Activated T-cell treated with anti-CD3 and anti-CD28 coated beads for 4 hours (primary cell): ENCODE measurements at regions not wholly inside any gene's neighbourhood (a gene's known extent, or its start where the extent isn't known, plus 50 kb on each side); places are given as distances from the start of the nearest gene placed in this dataset.

Source experiments
- DNase-seq: peaks from one replicate; pipeline ENCODE4 v3.0.0-alpha.2; 2020

DNA sequence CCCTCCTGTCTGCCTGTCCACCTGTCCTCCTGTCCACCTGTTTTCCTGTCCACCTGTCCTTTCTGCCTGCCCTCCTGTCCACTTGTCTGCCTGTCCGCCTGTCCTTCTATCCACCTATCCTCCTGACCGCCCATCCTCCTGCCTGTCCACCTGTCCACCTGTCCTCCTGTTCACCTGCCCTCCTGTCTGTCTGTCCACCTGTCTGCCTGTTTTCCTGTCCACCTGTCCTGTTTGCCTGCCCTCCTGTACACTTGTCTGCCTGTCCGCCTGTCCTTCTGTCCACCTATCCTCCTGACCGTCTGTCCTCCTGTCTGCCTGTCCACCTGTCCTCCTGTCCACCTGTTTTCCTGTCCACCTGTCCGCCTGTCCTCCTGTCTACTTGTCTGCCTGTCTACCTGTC is 682.8 kb downstream of the TBC1D22A start:
- no peak for DNase-seq

GRCh38 chr22:47444746-47445065 is 682.3 kb downstream of the TBC1D22A start:
- DNase-seq: no peak

- no peak for DNase-seq
Measured at GRCh38 chr22:47443836-47444745, 681.6 kb downstream of the TBC1D22A start.

DNA sequence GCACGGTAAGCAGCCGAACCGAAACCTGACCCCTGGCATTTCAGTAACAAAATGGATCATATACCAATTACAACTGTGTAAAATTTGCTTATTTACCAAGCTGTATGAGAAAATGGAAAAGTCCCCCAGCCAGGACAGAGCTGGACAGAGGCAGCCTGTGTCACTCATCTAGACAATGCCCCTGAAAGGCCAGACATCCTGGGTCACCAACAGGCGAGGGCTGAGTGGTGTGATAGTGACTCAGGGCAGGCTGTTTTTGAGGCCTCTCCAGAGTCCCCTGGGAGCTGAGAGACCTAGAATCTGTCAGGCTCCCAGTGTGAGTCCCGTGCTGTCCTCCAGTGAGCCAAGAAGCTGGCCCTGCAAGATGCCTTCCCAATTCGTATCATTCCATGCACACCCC is 680.4 kb downstream of the TBC1D22A start:
- DNase-seq: no peak

DNA sequence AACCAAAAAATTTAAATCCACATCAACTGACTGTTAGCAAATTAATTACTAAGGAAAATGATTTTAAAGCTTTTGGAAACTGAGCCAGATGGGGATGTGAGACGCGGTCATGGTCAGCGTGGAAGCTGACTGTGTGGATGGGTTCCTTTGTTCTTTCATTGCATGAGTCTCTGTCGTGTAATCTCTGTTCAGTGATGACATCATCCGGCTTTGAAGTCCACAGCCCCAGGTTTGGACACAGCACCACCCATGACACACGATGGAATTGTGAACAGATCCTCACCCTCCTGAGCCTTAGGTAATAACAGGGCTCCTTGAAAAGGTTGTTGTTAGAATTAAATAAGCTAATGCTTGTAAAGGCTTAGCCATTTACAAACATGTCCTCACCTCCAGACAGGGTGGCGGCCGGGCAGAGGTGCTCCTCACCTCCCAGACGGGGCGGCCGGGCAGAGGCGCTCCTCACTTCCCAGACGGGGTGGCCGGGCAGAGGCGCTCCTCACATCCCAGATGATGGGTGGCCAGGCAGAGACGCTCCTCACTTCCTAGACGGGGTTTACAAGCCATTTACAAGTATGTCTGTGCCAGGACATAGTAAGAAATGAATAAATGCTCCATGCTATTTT is 677.3 kb downstream of the TBC1D22A start:
- no peak for DNase-seq

DNA sequence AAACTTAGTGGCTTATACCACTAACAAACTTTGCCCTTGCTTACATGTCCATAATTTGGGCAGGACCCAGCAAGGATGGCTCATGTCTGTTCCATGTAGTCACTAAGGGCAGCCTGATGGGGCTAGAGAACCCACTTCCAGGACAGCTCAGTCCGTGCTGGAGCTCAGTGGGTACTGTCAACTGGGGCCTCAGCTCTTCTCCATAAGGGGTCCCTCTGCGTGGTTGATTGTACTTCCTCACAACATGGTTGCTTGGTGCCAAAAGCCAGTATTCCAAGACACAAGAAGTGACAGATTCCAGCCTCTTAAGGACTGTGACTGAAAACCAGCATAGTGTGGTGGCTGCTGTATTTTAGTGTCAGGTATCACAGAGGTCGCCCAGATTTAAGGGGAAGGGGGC is 675.2 kb downstream of the TBC1D22A start:
- DNase-seq: no peak

DNA sequence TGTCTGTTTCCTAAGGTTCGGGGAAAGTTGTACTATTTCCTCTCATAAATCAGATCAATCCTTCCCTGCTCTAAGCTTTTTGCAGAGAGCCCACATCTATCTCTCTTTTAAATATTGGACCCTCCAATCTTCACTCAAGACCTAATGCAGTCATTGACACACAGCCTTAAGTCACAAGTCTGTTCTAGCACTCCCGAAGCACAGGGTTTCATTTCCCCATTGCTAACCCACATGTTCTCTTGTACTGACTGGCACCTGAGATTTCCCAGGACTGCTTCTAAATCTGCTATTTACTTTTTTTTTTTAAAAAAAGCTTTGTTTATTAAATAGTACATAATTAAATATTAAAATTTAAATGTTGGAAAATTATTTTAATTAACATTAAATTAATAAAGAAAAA is 674.7 kb downstream of the TBC1D22A start:
- DNase-seq: no peak

- no peak for DNase-seq
Measured at GRCh38 chr22:47435826-47436225, 673.4 kb downstream of the TBC1D22A start.

- no peak for DNase-seq
Measured at GRCh38 chr22:47435204-47435487, 672.7 kb downstream of the TBC1D22A start.

GRCh38 chr22:47434336-47435203 is 672.1 kb downstream of the TBC1D22A start:
- no peak for DNase-seq

- DNase-seq: no peak
Measured at GRCh38 chr22:47433627-47434026, 671.2 kb downstream of the TBC1D22A start.

- DNase-seq: no peak
Measured at GRCh38 chr22:47432683-47433082, 670.2 kb downstream of the TBC1D22A start.

DNA sequence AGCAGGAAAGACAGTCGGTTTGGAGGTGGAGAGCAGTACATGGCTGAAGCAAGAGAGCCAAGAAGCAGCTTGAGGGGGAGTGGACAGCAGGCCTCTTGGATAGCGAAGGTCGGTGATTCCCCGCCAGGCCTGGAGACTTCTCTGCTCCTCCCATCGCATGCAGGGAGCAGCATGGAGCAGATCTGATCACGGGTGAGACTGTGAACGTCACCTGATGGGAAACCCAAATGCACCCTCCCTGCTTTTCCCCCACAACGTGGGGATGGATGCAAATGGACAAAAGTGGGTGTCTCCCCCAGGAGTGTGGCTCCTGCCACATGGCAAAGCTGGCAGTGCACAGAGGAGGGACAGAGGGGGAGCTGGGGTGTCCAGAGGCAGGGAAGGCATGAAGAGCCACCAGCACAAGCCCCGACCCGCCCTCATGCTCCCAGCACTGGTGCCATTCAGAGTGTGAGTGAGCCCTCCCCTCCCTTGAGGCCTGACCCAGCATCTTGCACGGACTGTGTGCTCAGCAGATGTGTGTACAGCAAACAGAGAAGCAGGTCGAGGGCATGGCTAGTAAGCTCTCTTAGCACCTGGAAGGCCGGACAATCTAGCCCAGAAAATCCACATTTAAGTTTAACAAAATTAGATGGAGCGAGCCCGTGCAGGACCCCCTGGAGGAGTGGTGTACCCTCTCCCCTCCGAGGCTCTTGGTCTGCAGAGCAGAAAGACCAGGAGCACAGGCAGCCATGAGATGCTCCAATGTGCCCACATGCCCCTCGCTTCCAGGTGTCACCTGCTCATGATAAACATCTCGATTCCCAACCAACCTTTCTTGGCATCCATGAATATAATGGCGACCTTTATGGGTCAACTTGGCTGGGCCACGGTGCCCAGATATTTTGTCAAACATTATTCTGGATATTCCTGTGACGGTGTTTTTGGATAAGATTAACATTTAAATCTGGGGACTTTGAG is 661.7 kb downstream of the TBC1D22A start:
- DNase-seq: no peak

DNA sequence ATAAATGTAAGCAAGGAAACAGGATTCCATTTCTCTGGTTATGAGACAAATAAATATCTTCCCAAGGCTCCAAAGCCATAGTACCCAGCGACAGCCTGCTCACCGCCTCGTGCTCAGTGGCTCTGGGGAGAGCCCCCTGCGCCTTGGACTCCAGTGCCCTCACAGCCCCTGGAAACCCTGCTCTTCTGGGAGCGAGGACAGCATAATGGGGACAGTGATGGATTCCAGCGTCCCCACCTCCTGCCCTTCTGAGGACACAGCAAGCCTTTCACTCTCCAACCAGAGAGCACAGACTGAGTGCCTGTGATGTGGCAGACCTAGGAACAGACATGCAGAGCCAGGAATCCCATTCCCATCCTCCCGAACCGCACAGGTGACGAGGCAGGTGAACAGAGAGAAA is 660.8 kb downstream of the TBC1D22A start:
- no peak for DNase-seq

- DNase-seq: no peak
Measured at GRCh38 chr22:47422736-47423135, 660.3 kb downstream of the TBC1D22A start.

DNA sequence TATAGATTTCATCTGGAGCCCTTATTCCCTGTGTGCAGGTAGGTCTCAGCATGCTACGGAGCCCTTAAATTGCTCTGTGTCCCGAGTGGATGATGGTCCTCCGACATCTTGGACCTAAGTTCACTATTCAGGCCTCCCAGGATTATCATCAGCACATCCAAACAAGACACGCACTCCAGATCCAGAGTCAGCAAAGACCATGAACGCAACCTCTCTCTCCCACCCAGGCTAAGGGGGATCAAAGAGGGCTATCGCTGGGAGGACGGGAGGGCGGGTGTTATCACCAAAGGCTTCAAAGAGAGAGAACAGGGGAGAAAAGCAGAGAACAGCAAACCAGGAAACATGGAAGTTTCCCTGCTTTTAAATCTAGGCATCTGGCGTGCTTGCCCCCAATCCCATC is 659.4 kb downstream of the TBC1D22A start:
- DNase-seq: no peak

GRCh38 chr22:47420211-47420610 is 657.8 kb downstream of the TBC1D22A start:
- DNase-seq: no peak

DNA sequence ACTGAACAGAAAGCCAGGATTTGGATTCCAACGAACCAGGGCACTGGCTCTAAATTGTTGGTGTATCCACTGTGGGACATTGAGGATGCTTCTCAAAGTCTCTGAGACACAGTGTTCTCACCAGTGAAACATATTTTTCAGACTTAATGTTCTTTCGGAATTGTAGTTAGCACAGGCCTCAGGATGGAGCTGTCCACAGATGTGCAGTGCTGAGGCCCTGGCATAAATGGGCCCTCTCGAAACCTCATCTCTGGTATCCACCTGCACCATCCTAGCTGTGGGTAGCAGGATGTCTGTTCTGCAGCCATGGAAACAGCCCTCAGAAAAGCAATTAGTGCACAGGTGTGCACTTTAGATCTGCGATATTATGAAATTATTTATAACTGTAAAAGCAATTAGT is 656.8 kb downstream of the TBC1D22A start:
- no peak for DNase-seq

DNA sequence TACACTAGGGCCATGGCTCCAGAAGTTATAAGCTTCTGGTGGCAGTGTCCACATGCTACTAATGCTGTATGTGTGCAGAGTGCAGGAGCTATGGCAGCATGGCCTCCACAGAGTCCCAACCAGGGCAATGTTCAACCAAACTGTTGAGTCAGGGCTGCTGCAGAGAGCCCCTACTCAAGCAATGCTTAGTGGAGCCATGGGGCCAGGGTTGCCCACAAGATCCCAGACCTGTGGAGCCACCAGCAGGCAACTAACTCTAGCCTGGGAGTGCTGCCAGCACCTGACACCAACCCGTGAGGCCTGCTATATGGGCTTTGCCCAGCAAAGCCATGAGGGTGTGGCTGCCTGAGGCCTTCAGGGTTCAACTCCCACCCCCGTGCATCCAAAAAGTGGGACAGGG is 655.2 kb downstream of the TBC1D22A start:
- no peak for DNase-seq

GRCh38 chr22:47411006-47411405 is 648.6 kb downstream of the TBC1D22A start:
- no peak for DNase-seq

GRCh38 chr22:47409539-47410275 is 647.3 kb downstream of the TBC1D22A start:
- no peak for DNase-seq

DNA sequence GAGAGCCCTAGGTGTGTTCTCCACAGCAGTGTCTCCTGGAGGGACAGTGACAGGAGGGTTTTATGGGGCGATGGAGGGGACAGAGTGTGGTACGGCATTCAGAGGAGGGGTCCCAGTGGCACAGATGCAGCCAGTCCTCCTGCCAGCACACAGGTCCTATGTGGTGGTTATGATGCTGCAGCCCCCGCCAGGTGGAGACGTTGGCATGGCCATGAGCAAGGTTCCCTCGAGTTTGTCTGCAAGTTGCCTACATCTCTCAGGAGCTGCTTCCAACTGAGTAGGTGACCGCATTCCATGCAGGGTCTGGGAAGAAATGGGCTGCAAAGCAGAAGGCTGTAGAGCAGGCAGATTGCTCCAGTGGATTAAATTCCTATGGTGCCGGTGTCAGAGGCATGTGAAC is 646.0 kb downstream of the TBC1D22A start:
- no peak for DNase-seq
